Spleen (tissue), 11 donors: ENCODE measurements at regions not wholly inside any gene's neighbourhood (a gene's known extent, or its start where the extent isn't known, plus 50 kb on each side); places are given as distances from the start of the nearest gene placed in this dataset.
"Not testable (repeated sequence)": the region's sequence is repeated elsewhere in the genome, so short reads cannot be mapped to it uniquely, and the experiment has no call there.

Source experiments
- DNase-seq: peaks from one replicate; pipeline ENCODE4 v3.0.0-alpha.2; 2020
- H3K27ac ChIP-seq, 8 donors: fragments of 200-600 bp; sonication (generic) in 7 of 8; 1 replicate in 4 of 8; 2 replicates in 4 of 8; pipeline versions ENCODE4 v1.5.0 to v1.8.0; 2016 to 2021; ENCODE audit warnings: inconsistent platforms in 4 of 8, mild to moderate bottlenecking in 4 of 8, moderate library complexity in 1 of 8
- H3K27me3 ChIP-seq, 7 donors: fragments of 200-600 bp; sonication (generic) in 6 of 7; replicated peaks in 1 of 7; 1 replicate in 4 of 7; 2 replicates in 3 of 7; pipeline versions ENCODE4 v1.5.0 to v1.8.0; 2016 to 2021; ENCODE audit warnings: inconsistent platforms in 3 of 7, mild to moderate bottlenecking in 1 of 7
- H3K36me3 ChIP-seq, 6 donors: fragments of 200-600 bp; sonication (generic) in 5 of 6; 1 replicate in 4 of 6; 2 replicates in 2 of 6; pipeline versions ENCODE4 v1.5.0 to v1.8.0; 2016 to 2021; ENCODE audit warnings: inconsistent platforms in 2 of 6
- H3K4me1 ChIP-seq, 6 donors: fragments of 200-600 bp; sonication (generic) in 5 of 6; 1 replicate in 3 of 6; 2 replicates in 3 of 6; pipeline versions ENCODE4 v1.5.0 to v1.8.0; 2016 to 2021; ENCODE audit warnings: inconsistent platforms in 3 of 6
- H3K4me3 ChIP-seq, 8 donors: fragments of 200-600 bp; sonication (generic) in 7 of 8; 1 replicate in 4 of 8; 2 replicates in 4 of 8; pipeline versions ENCODE4 v1.5.0 to v1.8.0; 2016 to 2021; ENCODE audit warnings: inconsistent platforms in 4 of 8, mild to moderate bottlenecking in 4 of 8, moderate library complexity in 2 of 8
- H3K9me3 ChIP-seq, 8 donors: fragments of 200-600 bp; sonication (generic) in 7 of 8; 1 replicate in 4 of 8; 2 replicates in 4 of 8; pipeline versions ENCODE4 v1.5.0 to v1.8.0; 2016 to 2021; ENCODE audit warnings: inconsistent platforms in 4 of 8
- CTCF ChIP-seq, 11 experiments: fragments of 200-600 bp in 7 of 11; fragments of 450-650 bp in 4 of 11; sonication (generic) in 4 of 11; IDR thresholded peaks in 8 of 11; conservative IDR thresholded peaks in 3 of 11; 1 replicate in 7 of 11; 2 replicates in 4 of 11; pipeline versions ENCODE4 v1.4.0 to v1.8.0; 2016 to 2021; ENCODE audit warnings: antibody characterized with exemption in 11 of 11, inconsistent platforms in 4 of 11, mild to moderate bottlenecking in 1 of 11
- POLR2A ChIP-seq, 3 donors: fragments of 450-650 bp; IDR thresholded peaks; one replicate each; pipeline ENCODE4 v1.5.1; 2017; ENCODE audit warnings: antibody characterized with exemption in 3 of 3, mild to moderate bottlenecking in 1 of 3
- POLR2AphosphoS5 ChIP-seq, 3 donors: sonication (generic); formaldehyde crosslinking; IDR thresholded peaks; one replicate each; pipeline ENCODE4 v1.5.1; 2017; ENCODE audit warnings: antibody characterized with exemption in 3 of 3
- WGBS, 5 donors: extraction: QIAGEN DNeasy Blood & Tissue Kit in 3 of 5; methylation state at CpG; one replicate each; pipeline versions ENCODE4 v1.1.5 to v1.1.7; 2013 to 2018; 5-methylcytosine and 5-hydroxymethylcytosine counted together
- intact Hi-C: fragments of 100-400 bp; cut with DNase I; formaldehyde crosslinking; loops from one replicate; pipeline ENCODE4 v1.15.0; 2023; ENCODE audit warnings: low total_unique reads
- donor health status: healthy with polysubstance abuse.
- donor health status: DM: no; HTN: no; CAD: no; lungs with moderate emphysema.
- donor health status: DM: no; HTN: no; CAD: no.
- donor health status: Bipolar disorder and iron deficiency.
- donor health status: healthy.
- donor health status: DM: no; HTN: no; CAD: no.
- donor health status: DM: yes; HTN: yes; CAD: no.

- intact Hi-C loops, result no loop called here
- Histone ChIP-seq H3K9me3 (no peaks in the 10 kb centered on the region), H3K4me1 (no peaks in the 10 kb centered on the region), H3K27me3 (no peaks in the 10 kb centered on the region), H3K27ac (no peak overlapping the region), H3K36me3 (no peaks in the 10 kb centered on the region), H3K4me3 (no peak overlapping the region)
- no peak for DNase-seq
- no peak for TF ChIP-seq POLR2A (IDR thresholded peaks at IDR 0.05)
- TF ChIP-seq POLR2AphosphoS5 (IDR thresholded peaks at IDR 0.05), result no peak
- TF ChIP-seq CTCF (IDR thresholded peaks at IDR 0.05 in 8 of 11, conservative IDR thresholded peaks at IDR 0.05 in 3 of 11), result no peak
- 80 to 89% (median 85%) methylated on average over 7 of the region's 7 CpGs for WGBS, 5 donors
Measured at GRCh38 chr20:52039790-52040189, 151.8 kb downstream of the ZFP64 start.

GRCh38 chr20:52038632-52039031 is 152.9 kb downstream of the ZFP64 start:
- H3K27me3 ChIP-seq, H3K9me3 ChIP-seq, H3K27ac ChIP-seq, H3K4me1 ChIP-seq, DNase-seq, intact Hi-C loops, H3K4me3 ChIP-seq, H3K36me3 ChIP-seq: not testable (repeated sequence)
- WGBS, 5 donors, result 89 to 97% (median 92%) methylated on average over 9 of the region's 9 CpGs

GRCh38 chr20:52037370-52037769 is 154.2 kb downstream of the ZFP64 start:
- no peak for DNase-seq
- Histone ChIP-seq H3K27me3 (no peaks in the 10 kb centered on the region), H3K9me3 (no peaks in the 10 kb centered on the region), H3K27ac (no peak overlapping the region), H3K36me3 (no peaks in the 10 kb centered on the region), H3K4me1 (peaks cover 0 to under 1% (median 0%) of the 10 kb centered on the region in 6 donors), H3K4me3 (no peak overlapping the region)
- TF ChIP-seq POLR2AphosphoS5 (IDR thresholded peaks at IDR 0.05), result no peak
- WGBS, 5 donors, result 88 to 95% (median 91%) methylated on average over 5 of the region's 5 CpGs
- intact Hi-C loops, result no loop called here

GRCh38 chr20:52035977-52036376 is 155.6 kb downstream of the ZFP64 start:
- Histone ChIP-seq H3K9me3 (no peaks in the 10 kb centered on the region), H3K27ac (no peak overlapping the region), H3K36me3 (no peaks in the 10 kb centered on the region), H3K27me3 (no peaks in the 10 kb centered on the region), H3K4me3 (no peak overlapping the region), H3K4me1 (peaks cover 0 to 15% (median 9%) of the 10 kb centered on the region in 6 donors)
- TF ChIP-seq CTCF (IDR thresholded peaks at IDR 0.05 in 8 of 11, conservative IDR thresholded peaks at IDR 0.05 in 3 of 11) (no peak), POLR2A (IDR thresholded peaks at IDR 0.05) (no peak), POLR2AphosphoS5 (IDR thresholded peaks at IDR 0.05) (no peak)
- intact Hi-C loops, result no loop called here
- DNase-seq, result no peak
- WGBS, 5 donors, result 83 to 100% (median 100%) methylated on average over 1 of the region's 1 CpG

GRCh38 chr20:52035498-52035897 is 156.1 kb downstream of the ZFP64 start:
- H3K4me3 ChIP-seq, result no peak overlapping the region
- TF ChIP-seq POLR2AphosphoS5 (IDR thresholded peaks at IDR 0.05), result no peak
- TF ChIP-seq CTCF (IDR thresholded peaks at IDR 0.05 in 8 of 11, conservative IDR thresholded peaks at IDR 0.05 in 3 of 11), result no peak
- TF ChIP-seq POLR2A (IDR thresholded peaks at IDR 0.05), result no peak
- no peak for DNase-seq
- no peaks in the 10 kb centered on the region for H3K36me3 ChIP-seq
- no peak overlapping the region for H3K27ac ChIP-seq
- no peaks in the 10 kb centered on the region for H3K9me3 ChIP-seq
- 61 to 86% (median 77%) methylated on average over 6 of the region's 6 CpGs for WGBS, 5 donors
- peaks cover 0 to 19% (median 9%) of the 10 kb centered on the region in 6 donors for H3K4me1 ChIP-seq
- intact Hi-C loops, result no loop called here
- H3K27me3 ChIP-seq, result no peaks in the 10 kb centered on the region
